ENCODE measurements at regions not wholly inside any gene's neighbourhood (a gene's known extent, or its start where the extent isn't known, plus 50 kb on each side); places are given as distances from the start of the nearest gene placed in this dataset.

DNA sequence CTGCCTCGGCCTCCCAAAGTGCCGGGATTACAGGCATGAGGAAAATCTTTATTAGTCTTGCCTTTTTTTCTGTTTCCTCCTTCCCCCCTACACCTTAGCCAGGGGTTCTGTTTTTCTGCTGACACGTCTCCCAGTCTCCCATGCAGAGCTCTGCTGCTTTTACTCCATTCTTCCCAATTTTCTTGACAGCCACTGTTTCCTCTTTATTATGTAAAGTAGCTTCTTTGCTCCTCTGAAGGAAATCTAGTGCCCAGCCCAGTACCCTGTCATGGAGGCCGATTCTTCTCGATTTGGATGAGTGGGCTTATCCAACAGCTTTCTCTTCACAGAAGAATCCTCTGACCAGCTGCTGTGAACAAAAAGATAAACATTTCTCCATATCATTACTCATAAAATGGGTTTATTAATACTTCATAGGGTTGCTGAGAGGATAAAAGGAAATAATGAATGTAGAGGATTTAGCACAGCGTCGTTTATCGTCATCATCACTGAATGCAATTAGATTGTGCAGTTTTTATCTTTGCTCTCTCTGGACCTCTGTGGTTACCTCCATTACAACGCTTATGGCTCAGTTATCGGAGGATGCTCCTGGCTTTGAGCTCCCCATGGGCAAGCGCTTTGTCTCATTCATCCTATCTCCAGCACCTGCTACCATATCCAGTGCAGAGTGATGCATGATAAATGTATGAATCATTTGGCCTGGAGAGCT lies 375.6 kb upstream of the C11orf87 start:
- TF ChIP-seq CCNT2 (IDR thresholded peaks at IDR 0.05; ENCODE audit: borderline replicate concordance, extremely low read depth, insufficient read length, low read depth, low read length) (no peak), SREBF2 (CRISPR knock-in tag; IDR thresholded peaks at IDR 0.05) (no peak), RUNX1 (IDR thresholded peaks at IDR 0.05; ENCODE audit: low read depth) (no peak), HEY1 (CRISPR knock-in tag; IDR thresholded peaks at IDR 0.05; ENCODE audit: borderline replicate concordance) (no peak), HNRNPLL (IDR thresholded peaks at IDR 0.05; ENCODE audit: low read depth, low read length, poor library complexity, severe bottlenecking) (no peak), TEAD4 (IDR thresholded peaks at IDR 0.05; ENCODE audit: low read length) (no peak), TEAD4 (CRISPR knock-in tag; IDR thresholded peaks at IDR 0.05; ENCODE audit: borderline replicate concordance) (no peak), PCBP2 (IDR thresholded peaks at IDR 0.05; ENCODE audit: low read depth, low read length, poor library complexity, severe bottlenecking) (no peak)
- TF ChIP-seq, protein P1, sequence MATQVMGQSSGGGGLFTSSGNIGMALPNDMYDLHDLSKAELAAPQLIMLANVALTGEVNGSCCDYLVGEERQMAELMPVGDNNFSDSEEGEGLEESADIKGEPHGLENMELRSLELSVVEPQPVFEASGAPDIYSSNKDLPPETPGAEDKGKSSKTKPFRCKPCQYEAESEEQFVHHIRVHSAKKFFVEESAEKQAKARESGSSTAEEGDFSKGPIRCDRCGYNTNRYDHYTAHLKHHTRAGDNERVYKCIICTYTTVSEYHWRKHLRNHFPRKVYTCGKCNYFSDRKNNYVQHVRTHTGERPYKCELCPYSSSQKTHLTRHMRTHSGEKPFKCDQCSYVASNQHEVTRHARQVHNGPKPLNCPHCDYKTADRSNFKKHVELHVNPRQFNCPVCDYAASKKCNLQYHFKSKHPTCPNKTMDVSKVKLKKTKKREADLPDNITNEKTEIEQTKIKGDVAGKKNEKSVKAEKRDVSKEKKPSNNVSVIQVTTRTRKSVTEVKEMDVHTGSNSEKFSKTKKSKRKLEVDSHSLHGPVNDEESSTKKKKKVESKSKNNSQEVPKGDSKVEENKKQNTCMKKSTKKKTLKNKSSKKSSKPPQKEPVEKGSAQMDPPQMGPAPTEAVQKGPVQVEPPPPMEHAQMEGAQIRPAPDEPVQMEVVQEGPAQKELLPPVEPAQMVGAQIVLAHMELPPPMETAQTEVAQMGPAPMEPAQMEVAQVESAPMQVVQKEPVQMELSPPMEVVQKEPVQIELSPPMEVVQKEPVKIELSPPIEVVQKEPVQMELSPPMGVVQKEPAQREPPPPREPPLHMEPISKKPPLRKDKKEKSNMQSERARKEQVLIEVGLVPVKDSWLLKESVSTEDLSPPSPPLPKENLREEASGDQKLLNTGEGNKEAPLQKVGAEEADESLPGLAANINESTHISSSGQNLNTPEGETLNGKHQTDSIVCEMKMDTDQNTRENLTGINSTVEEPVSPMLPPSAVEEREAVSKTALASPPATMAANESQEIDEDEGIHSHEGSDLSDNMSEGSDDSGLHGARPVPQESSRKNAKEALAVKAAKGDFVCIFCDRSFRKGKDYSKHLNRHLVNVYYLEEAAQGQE (IDR thresholded peaks at IDR 0.05; ENCODE audit: borderline replicate concordance), result no peak
- TF ChIP-seq, protein P1 (CRISPR knock-in tag; IDR thresholded peaks at IDR 0.05; ENCODE audit: low read depth), result no peak
- TF ChIP-seq, protein P2, sequence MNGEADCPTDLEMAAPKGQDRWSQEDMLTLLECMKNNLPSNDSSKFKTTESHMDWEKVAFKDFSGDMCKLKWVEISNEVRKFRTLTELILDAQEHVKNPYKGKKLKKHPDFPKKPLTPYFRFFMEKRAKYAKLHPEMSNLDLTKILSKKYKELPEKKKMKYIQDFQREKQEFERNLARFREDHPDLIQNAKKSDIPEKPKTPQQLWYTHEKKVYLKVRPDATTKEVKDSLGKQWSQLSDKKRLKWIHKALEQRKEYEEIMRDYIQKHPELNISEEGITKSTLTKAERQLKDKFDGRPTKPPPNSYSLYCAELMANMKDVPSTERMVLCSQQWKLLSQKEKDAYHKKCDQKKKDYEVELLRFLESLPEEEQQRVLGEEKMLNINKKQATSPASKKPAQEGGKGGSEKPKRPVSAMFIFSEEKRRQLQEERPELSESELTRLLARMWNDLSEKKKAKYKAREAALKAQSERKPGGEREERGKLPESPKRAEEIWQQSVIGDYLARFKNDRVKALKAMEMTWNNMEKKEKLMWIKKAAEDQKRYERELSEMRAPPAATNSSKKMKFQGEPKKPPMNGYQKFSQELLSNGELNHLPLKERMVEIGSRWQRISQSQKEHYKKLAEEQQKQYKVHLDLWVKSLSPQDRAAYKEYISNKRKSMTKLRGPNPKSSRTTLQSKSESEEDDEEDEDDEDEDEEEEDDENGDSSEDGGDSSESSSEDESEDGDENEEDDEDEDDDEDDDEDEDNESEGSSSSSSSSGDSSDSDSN (IDR thresholded peaks at IDR 0.05; ENCODE audit: borderline replicate concordance in 1 of 2, low read depth in 2 of 2, low read length in 2 of 2), result no peak
- TF ChIP-seq, protein P3, sequence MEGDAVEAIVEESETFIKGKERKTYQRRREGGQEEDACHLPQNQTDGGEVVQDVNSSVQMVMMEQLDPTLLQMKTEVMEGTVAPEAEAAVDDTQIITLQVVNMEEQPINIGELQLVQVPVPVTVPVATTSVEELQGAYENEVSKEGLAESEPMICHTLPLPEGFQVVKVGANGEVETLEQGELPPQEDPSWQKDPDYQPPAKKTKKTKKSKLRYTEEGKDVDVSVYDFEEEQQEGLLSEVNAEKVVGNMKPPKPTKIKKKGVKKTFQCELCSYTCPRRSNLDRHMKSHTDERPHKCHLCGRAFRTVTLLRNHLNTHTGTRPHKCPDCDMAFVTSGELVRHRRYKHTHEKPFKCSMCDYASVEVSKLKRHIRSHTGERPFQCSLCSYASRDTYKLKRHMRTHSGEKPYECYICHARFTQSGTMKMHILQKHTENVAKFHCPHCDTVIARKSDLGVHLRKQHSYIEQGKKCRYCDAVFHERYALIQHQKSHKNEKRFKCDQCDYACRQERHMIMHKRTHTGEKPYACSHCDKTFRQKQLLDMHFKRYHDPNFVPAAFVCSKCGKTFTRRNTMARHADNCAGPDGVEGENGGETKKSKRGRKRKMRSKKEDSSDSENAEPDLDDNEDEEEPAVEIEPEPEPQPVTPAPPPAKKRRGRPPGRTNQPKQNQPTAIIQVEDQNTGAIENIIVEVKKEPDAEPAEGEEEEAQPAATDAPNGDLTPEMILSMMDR (IDR thresholded peaks at IDR 0.05 in 2 of 3, conservative IDR thresholded peaks at IDR 0.05 in 1 of 3; ENCODE audit: insufficient read depth in 2 of 3, low read depth in 1 of 3, low read length in 3 of 3), result no peak
- TF ChIP-seq, protein P4, sequence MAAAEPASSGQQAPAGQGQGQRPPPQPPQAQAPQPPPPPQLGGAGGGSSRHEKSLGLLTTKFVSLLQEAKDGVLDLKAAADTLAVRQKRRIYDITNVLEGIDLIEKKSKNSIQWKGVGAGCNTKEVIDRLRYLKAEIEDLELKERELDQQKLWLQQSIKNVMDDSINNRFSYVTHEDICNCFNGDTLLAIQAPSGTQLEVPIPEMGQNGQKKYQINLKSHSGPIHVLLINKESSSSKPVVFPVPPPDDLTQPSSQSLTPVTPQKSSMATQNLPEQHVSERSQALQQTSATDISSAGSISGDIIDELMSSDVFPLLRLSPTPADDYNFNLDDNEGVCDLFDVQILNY (CRISPR knock-in tag; IDR thresholded peaks at IDR 0.05), result no peak
